Fibroblast of skin of left quadriceps (primary cell): ENCODE measurements at regions not wholly inside any gene's neighbourhood (a gene's known extent, or its start where the extent isn't known, plus 50 kb on each side); places are given as distances from the start of the nearest gene placed in this dataset.
"Not testable (repeated sequence)": the region's sequence is repeated elsewhere in the genome, so short reads cannot be mapped to it uniquely, and the experiment has no call there.

Experiments used
- DNase-seq, 2 experiments: peaks; one replicate each; pipeline ENCODE4 v3.0.0-alpha.2; 2013; ENCODE audit warnings: low read depth in 2 of 2

DNA sequence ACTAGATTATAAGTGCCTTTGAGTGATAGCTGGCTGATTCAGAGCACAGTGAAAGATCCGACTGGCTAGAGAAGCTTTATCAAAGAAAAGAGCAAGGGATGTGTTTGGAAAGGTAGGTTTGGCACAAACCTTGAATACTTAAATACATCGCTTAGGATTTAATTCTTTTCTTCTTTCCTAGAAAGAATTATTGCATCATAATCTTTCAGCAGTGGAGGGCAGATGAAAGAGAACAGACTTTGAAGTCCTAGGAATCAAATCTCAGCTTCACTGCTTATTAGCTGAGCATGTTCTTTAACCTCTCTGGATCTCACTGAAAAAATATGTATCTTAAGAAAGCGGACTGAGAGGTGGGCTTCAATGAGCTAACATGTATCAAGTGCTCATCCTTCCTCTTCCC lies 122.8 kb downstream of the ZNF365 start:
- DNase-seq: no peak

GRCh38 chr10:62498271-62498670 lies 124.1 kb downstream of the ZNF365 start:
- no peak for DNase-seq

GRCh38 chr10:62500116-62500515 lies 125.9 kb downstream of the ZNF365 start:
- DNase-seq: not testable (repeated sequence)

DNA sequence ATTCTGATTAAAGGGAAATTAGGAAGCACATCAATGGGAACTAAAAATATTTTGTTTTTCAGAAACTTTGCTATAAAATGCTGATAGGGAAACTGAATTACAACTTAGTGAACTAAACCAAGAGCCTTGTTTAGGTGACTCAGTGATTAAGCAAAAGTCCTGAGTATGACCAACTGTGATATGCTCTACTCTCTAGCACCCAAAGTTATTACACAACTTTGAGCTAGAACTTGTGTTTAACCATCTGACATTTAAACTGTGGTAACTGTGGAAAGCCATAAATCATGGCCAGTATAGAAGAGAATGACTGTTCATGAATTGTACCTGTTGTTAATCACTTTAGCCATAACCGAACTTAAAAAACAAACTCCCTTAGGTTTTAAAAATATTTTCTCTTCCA lies 127.4 kb downstream of the ZNF365 start:
- DNase-seq: no peak

DNA sequence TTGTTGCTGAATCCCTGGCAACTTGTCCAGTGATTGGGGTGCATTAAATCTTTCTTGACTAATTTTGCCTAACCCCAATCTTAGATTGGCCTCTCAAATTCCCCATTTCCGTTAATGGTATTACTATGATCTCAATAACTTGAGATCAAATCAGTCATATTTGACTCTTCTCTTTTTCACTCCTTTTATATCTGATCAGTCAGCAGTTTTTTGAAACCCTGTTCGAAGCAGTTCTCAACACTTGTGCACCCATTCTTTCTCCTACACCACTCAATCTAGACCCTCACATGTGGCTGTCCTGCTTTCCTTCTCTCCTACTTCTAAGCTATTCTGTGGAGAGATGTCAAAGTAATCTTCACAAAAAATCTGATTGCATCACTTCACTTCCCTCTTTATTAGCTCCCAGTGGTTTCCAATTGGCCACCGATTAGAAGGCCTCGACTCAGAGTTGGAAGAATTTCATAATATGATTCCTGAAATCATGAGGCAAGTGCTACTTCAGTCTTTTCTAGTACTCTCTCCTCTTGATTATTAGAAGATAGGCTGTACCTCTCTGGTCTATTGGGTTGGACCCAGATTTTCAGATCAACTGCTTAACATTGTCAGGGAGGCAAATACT lies 128.9 kb downstream of the ZNF365 start:
- peak; percentile 5 to 6 for DNase-seq

DNA sequence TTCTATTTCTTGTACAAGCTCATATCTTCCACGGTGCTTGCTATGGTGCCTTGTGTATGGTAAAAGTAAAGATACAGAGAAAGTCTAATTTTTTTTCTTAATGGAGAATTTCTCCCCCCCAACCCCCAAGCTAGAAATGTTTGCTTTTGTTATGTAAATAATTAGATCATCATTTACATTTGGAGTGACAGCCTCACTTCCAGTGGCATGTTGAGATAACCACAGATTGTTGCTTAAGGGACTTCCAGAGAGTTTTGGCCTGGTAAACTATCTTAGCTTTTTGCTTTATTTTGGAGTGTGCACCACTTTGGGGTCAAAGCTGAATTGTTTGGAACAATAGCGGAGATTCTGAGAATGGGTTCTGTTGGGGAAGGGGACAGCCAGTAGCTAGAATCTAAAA lies 129.7 kb downstream of the ZNF365 start:
- no peak for DNase-seq

- DNase-seq: no peak
Measured at GRCh38 chr10:62506371-62506770, 132.2 kb downstream of the ZNF365 start.

- no peak for DNase-seq
Measured at GRCh38 chr10:62511238-62511637, 137.1 kb downstream of the ZNF365 start.

GRCh38 chr10:62511656-62512055 lies 137.5 kb downstream of the ZNF365 start:
- DNase-seq: no peak

DNA sequence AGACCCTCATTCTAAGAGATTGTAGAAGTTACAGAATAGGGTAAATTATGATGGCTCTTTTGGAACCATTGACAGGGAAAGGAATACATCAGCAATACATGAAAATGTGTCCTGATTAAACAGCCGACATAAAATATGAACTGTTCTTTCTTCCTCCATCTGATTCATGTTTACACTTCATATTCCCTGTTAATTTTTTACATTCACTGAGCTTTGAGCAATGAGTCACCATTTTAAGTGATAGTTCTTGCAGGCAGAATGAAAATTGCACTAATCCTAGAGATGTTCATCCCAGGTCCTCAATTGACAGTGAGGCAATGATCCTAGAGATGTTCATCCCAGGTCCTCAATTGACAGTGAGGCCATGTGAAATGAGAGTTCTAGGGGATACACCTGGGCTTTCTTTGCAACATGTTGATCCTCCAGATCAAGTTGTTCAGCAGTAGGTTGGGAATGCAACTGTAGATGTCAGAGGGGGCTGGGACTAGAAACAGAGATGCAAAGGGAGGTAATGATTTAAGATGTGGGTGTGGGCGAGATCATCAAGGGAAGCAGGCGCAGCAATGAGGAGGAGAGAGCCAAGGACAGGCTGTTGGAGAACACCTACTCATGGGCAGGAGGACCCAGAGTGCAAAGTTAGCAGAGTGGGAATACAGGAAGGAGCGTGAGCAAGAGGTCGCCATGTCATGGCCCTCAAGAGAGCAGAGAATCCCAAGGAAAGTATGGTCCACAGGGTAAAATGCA lies 138.7 kb downstream of the ZNF365 start:
- DNase-seq: peak; percentile 31 to 41

- DNase-seq: no peak
Measured at GRCh38 chr10:62514079-62514693, 140.0 kb downstream of the ZNF365 start.

- DNase-seq: no peak
Measured at GRCh38 chr10:62517252-62517651, 143.1 kb downstream of the ZNF365 start.

DNA sequence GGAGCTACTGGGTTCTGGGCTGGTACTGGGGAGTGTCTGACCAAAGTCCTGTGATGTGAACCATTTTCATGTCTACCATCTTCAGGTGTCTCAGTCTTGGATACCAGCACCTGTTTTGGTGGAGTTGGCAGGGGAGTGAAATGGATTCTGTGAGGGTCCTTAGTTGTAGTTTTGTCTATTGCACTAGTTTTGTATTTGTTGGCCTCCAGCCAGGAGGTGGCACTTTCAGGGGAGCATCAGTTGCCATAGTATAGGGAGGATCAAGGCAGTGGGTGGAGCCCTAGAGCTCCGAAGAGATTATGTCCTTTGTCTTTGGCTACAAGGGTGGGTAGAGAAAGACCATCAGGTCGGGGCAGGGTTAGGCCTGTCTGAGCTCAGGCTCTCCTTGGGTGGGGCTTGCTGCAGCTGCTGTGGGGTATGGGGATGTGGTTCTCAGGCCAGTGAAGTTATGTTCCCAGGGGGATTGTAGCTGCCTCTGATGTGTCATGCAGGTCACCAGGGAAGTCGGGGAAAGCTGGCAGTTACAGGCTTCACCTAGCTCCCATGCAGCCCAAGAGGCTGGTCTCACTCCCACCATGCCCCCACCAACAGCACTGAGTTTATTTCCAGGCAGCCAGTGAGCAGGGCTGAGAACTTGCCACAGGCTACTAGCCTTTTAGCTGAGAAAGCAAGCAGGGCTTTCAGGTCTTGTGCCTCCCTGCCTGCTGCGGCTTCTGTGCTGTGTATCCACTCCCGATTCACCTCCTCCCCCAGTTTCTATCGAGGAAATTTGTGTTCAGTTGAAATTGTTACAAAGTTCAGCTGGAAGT lies 153.1 kb downstream of the ZNF365 start:
- DNase-seq: no peak

GRCh38 chr10:62528441-62528840 lies 154.3 kb downstream of the ZNF365 start:
- DNase-seq: no peak

DNA sequence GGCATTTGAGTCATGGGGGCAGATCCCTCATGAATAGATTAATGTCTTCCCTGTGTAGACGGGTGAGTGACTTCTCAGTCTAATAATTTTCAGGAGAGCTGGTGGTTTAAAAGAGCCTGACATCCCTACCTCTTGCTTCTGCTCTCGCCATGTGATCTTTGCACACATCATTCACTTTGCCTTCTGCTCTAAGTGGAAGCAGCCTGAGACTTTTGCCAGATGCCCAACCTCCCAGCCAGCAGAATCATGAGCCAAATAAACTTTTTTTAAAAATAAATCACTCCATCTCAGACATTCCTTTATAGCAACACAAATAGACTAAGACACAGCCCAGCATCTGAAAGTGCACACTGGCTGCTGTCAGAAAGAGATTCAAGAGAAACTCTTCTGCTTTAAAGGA lies 155.2 kb downstream of the ZNF365 start:
- no peak for DNase-seq

- no peak for DNase-seq
Measured at GRCh38 chr10:62534031-62534430, 159.9 kb downstream of the ZNF365 start.

- no peak for DNase-seq
Measured at GRCh38 chr10:62538606-62539005, 164.4 kb downstream of the ZNF365 start.

DNA sequence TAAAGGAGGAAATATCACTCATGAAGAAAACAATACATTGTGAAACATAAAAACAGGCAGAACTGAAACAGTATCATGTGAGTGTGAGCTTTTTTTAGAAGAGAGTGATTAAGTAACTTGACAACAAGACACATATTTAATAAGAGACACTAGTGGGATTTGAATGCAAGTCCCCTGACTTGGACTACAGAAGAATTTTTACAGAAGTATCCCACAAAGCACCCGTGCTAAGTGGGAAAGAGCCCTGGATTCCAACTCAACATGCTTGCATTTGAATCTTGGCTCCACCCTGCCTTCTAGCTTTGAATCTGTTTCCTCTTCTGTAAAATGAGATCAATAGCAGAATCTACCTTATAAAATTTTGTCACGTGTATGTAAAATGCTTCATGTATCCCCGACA lies 166.2 kb downstream of the ZNF365 start:
- no peak for DNase-seq

- no peak for DNase-seq
Measured at GRCh38 chr10:62541811-62542210, 167.6 kb downstream of the ZNF365 start.

DNA sequence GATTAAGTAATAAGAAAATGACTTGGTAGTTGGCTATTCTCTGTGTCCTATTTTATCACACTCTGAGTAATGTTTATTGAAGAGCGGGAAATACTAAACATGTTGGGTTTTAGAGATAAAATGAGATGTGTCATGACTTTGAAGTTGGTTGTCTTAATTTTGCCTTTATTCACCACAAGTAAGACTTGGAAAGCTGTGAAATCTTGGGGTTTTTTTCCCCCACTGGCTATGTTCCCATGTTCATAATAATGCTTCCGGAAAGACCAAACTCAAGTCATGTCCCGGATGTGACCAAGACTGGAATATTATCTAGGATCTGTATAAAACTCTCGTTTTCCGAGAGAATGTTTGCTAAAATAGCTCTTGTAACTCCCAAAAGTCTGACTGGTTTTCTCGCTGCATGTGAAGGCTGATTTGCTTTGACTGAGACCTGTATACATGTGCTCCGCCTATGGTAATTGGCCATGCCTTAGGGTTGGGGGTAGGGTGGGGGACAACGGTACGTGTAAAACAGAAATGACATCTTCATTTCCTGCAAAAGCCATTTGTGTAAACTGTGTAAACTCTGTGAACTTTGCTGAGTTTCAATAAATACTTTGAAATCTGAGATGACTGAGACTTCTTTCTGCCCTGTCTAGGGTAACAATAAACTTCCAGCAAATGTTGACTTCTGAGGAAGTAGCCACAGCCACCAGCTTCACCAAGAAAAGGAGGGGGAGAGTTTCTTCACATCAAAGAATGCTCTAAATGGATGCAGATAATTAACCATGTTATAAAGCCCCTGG lies 169.6 kb downstream of the ZNF365 start:
- no peak for DNase-seq
